ENCODE measurements at regions not wholly inside any gene's neighbourhood (a gene's known extent, or its start where the extent isn't known, plus 50 kb on each side); places are given as distances from the start of the nearest gene placed in this dataset.

DNA sequence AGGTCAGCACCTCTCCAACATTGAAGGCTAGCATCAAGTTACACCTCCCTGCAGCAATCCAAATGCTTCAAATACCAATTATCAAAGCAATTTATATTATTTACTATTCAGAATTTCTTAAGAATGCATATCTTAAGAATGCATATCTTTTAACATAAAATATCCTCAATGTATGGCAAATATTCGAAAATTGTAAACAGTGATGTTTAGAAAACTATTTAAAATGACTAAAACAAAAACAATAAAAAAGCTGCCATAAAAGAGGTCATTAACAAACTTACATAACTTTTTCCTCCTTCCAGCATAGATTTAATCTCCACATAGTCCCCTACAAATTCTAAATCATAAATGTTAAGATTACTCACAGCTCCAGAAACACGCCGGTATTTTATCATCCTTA, 85.1 kb upstream of the SOX6 start:
- no peak for DNase-seq (ENCODE audit: low spot score)
- Histone ChIP-seq H3K27ac (ENCODE audit: low read depth in 1 of 2, low read length in 2 of 2) (no peak overlapping the region), H3K4me1 (ENCODE audit: control insufficient read depth in 4 of 4, insufficient read depth in 4 of 4, low read length in 3 of 4) (no peaks in the 10 kb centered on the region), H3K27me3 (ENCODE audit: control insufficient read depth in 4 of 4, insufficient read depth in 4 of 4, low read length in 3 of 4) (no peaks in the 10 kb centered on the region), H3K36me3 (ENCODE audit: control insufficient read depth in 4 of 4, insufficient read depth in 3 of 4, low read depth in 1 of 4, low read length in 3 of 4) (no peaks in the 10 kb centered on the region), H3K9me3 (ENCODE audit: control insufficient read depth in 4 of 4, low read length in 3 of 4) (no peaks in the 10 kb centered on the region), H3K9ac (ENCODE audit: low read depth in 1 of 2, low read length in 2 of 2) (no peak overlapping the region), H3K4me3 (ENCODE audit: low read depth in 1 of 3, low read length in 3 of 3) (no peak overlapping the region)
- WGBS: 81% methylated on average over 3 of the region's 3 CpGs
- TF ChIP-seq REST (IDR thresholded peaks at IDR 0.05) (no peak), JUND (IDR thresholded peaks at IDR 0.05) (no peak), FOXA2 (IDR thresholded peaks at IDR 0.05) (no peak), FOXA1 (IDR thresholded peaks at IDR 0.05) (no peak), ATF3 (IDR thresholded peaks at IDR 0.05) (no peak), HNF4G (IDR thresholded peaks at IDR 0.05) (no peak), GABPA (IDR thresholded peaks at IDR 0.05 in 1 of 2, conservative IDR thresholded peaks at IDR 0.05 in 1 of 2) (no peak)
- TF ChIP-seq, protein P1, sequence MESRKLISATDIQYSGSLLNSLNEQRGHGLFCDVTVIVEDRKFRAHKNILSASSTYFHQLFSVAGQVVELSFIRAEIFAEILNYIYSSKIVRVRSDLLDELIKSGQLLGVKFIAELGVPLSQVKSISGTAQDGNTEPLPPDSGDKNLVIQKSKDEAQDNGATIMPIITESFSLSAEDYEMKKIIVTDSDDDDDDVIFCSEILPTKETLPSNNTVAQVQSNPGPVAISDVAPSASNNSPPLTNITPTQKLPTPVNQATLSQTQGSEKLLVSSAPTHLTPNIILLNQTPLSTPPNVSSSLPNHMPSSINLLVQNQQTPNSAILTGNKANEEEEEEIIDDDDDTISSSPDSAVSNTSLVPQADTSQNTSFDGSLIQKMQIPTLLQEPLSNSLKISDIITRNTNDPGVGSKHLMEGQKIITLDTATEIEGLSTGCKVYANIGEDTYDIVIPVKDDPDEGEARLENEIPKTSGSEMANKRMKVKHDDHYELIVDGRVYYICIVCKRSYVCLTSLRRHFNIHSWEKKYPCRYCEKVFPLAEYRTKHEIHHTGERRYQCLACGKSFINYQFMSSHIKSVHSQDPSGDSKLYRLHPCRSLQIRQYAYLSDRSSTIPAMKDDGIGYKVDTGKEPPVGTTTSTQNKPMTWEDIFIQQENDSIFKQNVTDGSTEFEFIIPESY (IDR thresholded peaks at IDR 0.05): no peak

DNA sequence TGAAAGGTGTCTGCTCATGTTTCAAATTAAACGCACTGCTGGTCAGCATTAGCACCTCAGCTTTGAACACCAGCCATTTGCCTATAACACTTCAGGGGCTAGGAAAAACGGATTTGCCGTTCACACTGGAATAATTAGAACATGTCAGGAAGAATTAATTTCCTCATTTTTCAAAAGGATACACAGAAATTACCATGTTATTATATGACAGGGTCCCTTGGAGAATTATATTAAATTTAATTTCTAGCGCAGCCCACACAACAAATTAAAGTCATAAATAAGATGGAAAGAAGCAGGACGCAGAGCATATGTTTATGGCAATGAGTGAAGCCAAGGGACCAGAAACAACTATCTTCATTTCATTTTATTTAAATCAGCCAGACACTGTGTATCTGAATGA, 83.8 kb upstream of the SOX6 start:
- no peak overlapping the region for H3K27ac ChIP-seq (ENCODE audit: low read depth in 1 of 2, low read length in 2 of 2)
- no peak overlapping the region for H3K4me3 ChIP-seq (ENCODE audit: low read depth in 1 of 3, low read length in 3 of 3)
- WGBS: 94% methylated on average over 5 of the region's 5 CpGs
- DNase-seq (ENCODE audit: low spot score): no peak
- H3K9ac ChIP-seq (ENCODE audit: low read depth in 1 of 2, low read length in 2 of 2): no peak overlapping the region
- H3K27me3 ChIP-seq (ENCODE audit: control insufficient read depth in 4 of 4, insufficient read depth in 4 of 4, low read length in 3 of 4): no peaks in the 10 kb centered on the region
- H3K36me3 ChIP-seq (ENCODE audit: control insufficient read depth in 4 of 4, insufficient read depth in 3 of 4, low read depth in 1 of 4, low read length in 3 of 4): no peaks in the 10 kb centered on the region
- H3K4me1 ChIP-seq (ENCODE audit: control insufficient read depth in 4 of 4, insufficient read depth in 4 of 4, low read length in 3 of 4): no peaks in the 10 kb centered on the region
- H3K9me3 ChIP-seq (ENCODE audit: control insufficient read depth in 4 of 4, low read length in 3 of 4): no peaks in the 10 kb centered on the region
- TF ChIP-seq REST (IDR thresholded peaks at IDR 0.05): no peak
- TF ChIP-seq RXRA (IDR thresholded peaks at IDR 0.05): no peak
- no peak for TF ChIP-seq TAF1 (conservative IDR thresholded peaks at IDR 0.05)
